ENCODE measurements at regions not wholly inside any gene's neighbourhood (a gene's known extent, or its start where the extent isn't known, plus 50 kb on each side); places are given as distances from the start of the nearest gene placed in this dataset.
A peak's percentile ranks its signal among the peaks of the same experiment; 100 is the strongest.

- no peak for DNase-seq
Observed at GRCh38 chr10:4687397-4687796, 138.6 kb upstream of the AKR1E2 start.

GRCh38 chr10:4686644-4686996, 139.4 kb upstream of the AKR1E2 start:
- DNase-seq: peak; percentile 77

GRCh38 chr10:4685904-4686643, 139.9 kb upstream of the AKR1E2 start:
- DNase-seq: no peak

- DNase-seq: no peak
Observed at GRCh38 chr10:4685491-4685890, 140.5 kb upstream of the AKR1E2 start.

- no peak for DNase-seq
Observed at GRCh38 chr10:4684434-4684833, 141.6 kb upstream of the AKR1E2 start.

- DNase-seq: no peak
Observed at GRCh38 chr10:4683838-4684237, 142.2 kb upstream of the AKR1E2 start.

GRCh38 chr10:4683137-4683536, 142.9 kb upstream of the AKR1E2 start:
- no peak for DNase-seq

GRCh38 chr10:4678951-4679671, 146.9 kb upstream of the AKR1E2 start:
- no peak for DNase-seq

- peak; percentile 68 for DNase-seq
Observed at GRCh38 chr10:4678023-4678950, 147.7 kb upstream of the AKR1E2 start.

- DNase-seq: no peak
Observed at GRCh38 chr10:4677296-4678021, 148.5 kb upstream of the AKR1E2 start.

GRCh38 chr10:4676566-4676965, 149.4 kb upstream of the AKR1E2 start:
- no peak for DNase-seq

GRCh38 chr10:4675808-4676207, 150.2 kb upstream of the AKR1E2 start:
- DNase-seq: no peak

- DNase-seq: no peak
Observed at GRCh38 chr10:4673279-4674040, 152.5 kb upstream of the AKR1E2 start.

GRCh38 chr10:4672201-4672600, 153.8 kb upstream of the AKR1E2 start:
- DNase-seq: no peak

- DNase-seq: peak; percentile 76
Observed at GRCh38 chr10:4671451-4672145, 154.4 kb upstream of the AKR1E2 start.

GRCh38 chr10:4670737-4671136, 155.3 kb upstream of the AKR1E2 start:
- DNase-seq: peak; percentile 85

- no peak for DNase-seq
Observed at GRCh38 chr10:4669585-4669984, 156.4 kb upstream of the AKR1E2 start.

- peak; percentile 99 for DNase-seq
Observed at GRCh38 chr10:4663162-4663992, 162.6 kb upstream of the AKR1E2 start.

- peak; percentile 23 for DNase-seq
Observed at GRCh38 chr10:4662576-4663161, 163.3 kb upstream of the AKR1E2 start.

Data from fibroblast of skin of right quadriceps (primary cell).